ENCODE measurements at regions not wholly inside any gene's neighbourhood (a gene's known extent, or its start where the extent isn't known, plus 50 kb on each side); places are given as distances from the start of the nearest gene placed in this dataset.

- TF ChIP-seq ZNF565 (CRISPR knock-in tag; conservative IDR thresholded peaks at IDR 0.05; ENCODE audit: low read depth) (no peak), BACH2 (CRISPR knock-in tag; IDR thresholded peaks at IDR 0.05; ENCODE audit: borderline replicate concordance) (no peak), TCF4 (CRISPR knock-in tag; IDR thresholded peaks at IDR 0.05; ENCODE audit: borderline replicate concordance) (no peak), ESRRG (CRISPR knock-in tag; IDR thresholded peaks at IDR 0.05) (no peak), OSR1 (CRISPR knock-in tag; IDR thresholded peaks at IDR 0.05) (no peak), PPARA (CRISPR knock-in tag; IDR thresholded peaks at IDR 0.05; ENCODE audit: borderline replicate concordance) (no peak), ISL1 (CRISPR knock-in tag; IDR thresholded peaks at IDR 0.05) (no peak), ZNF8 (CRISPR knock-in tag; IDR thresholded peaks at IDR 0.05) (no peak), ZFP30 (CRISPR knock-in tag; IDR thresholded peaks at IDR 0.05) (no peak)
- TF ChIP-seq, protein P1, sequence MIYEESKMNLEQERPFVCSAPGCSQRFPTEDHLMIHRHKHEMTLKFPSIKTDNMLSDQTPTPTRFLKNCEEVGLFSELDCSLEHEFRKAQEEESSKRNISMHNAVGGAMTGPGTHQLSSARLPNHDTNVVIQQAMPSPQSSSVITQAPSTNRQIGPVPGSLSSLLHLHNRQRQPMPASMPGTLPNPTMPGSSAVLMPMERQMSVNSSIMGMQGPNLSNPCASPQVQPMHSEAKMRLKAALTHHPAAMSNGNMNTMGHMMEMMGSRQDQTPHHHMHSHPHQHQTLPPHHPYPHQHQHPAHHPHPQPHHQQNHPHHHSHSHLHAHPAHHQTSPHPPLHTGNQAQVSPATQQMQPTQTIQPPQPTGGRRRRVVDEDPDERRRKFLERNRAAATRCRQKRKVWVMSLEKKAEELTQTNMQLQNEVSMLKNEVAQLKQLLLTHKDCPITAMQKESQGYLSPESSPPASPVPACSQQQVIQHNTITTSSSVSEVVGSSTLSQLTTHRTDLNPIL (CRISPR knock-in tag; IDR thresholded peaks at IDR 0.05; ENCODE audit: low read depth) = no peak
These were observed 348.4 kb upstream of the REG3G start for GRCh38 chr2:78676921-78677696.

Measured in SK-N-SH treated with all-trans-retinoic acid at 6 μM for 48 hours (cell line).